H9 (cell line): ENCODE measurements at regions not wholly inside any gene's neighbourhood (a gene's known extent, or its start where the extent isn't known, plus 50 kb on each side); places are given as distances from the start of the nearest gene placed in this dataset.
A peak's percentile ranks its signal among the peaks of the same experiment; 100 is the strongest.

Source experiments
- DNase-seq: peaks from one replicate; pipeline ENCODE4 v3.0.0-alpha.2; 2017
- H2AFZ ChIP-seq: one replicate; pipeline ENCODE4 v1.6.1; 2013; ENCODE audit warnings: mild to moderate bottlenecking, low read length, control low read depth, moderate library complexity
- H2AK5ac ChIP-seq: 2 replicates; pipeline ENCODE4 v1.6.1; 2013; ENCODE audit warnings: low read length, control low read depth, mixed read lengths; ENCODE audit not compliant: insufficient read length
- H2BK120ac ChIP-seq: one replicate; pipeline ENCODE4 v1.6.1; 2013; ENCODE audit warnings: low read depth, mild to moderate bottlenecking, low read length, control low read depth, inconsistent platforms; ENCODE audit not compliant: poor library complexity, severe bottlenecking
- H2BK12ac ChIP-seq: 2 replicates; pipeline ENCODE4 v1.6.1; 2013; ENCODE audit warnings: low read length, control low read depth, mixed read lengths, low read depth; ENCODE audit not compliant: insufficient read length
- H2BK15ac ChIP-seq: 2 replicates; pipeline ENCODE4 v1.6.1; 2013; ENCODE audit warnings: low read depth, low read length, control low read depth
- H2BK20ac ChIP-seq: one replicate; pipeline ENCODE4 v1.6.1; 2013; ENCODE audit warnings: low read depth, mild to moderate bottlenecking, low read length, control low read depth, inconsistent platforms; ENCODE audit not compliant: poor library complexity, severe bottlenecking
- H2BK5ac ChIP-seq: 2 replicates; pipeline ENCODE4 v1.6.1; 2013; ENCODE audit warnings: low read length, control low read depth, mixed read lengths; ENCODE audit not compliant: insufficient read length
- H3K14ac ChIP-seq: 2 replicates; pipeline ENCODE4 v1.6.1; 2013; ENCODE audit warnings: low read length, control low read depth; ENCODE audit not compliant: insufficient read depth
- H3K18ac ChIP-seq: 2 replicates; pipeline ENCODE4 v1.6.1; 2013; ENCODE audit warnings: low read depth, mild to moderate bottlenecking, mixed read lengths, low read length, control low read depth; ENCODE audit not compliant: insufficient read length
- H3K23ac ChIP-seq: 2 replicates; pipeline ENCODE4 v1.6.1; 2013; ENCODE audit warnings: low read length, control low read depth, mixed read lengths, low read depth; ENCODE audit not compliant: insufficient read length
- H3K23me2 ChIP-seq: 2 replicates; pipeline ENCODE4 v1.6.1; 2013; ENCODE audit warnings: low read depth, mild to moderate bottlenecking, mixed read lengths, low read length, control low read depth; ENCODE audit not compliant: insufficient read length, poor library complexity, severe bottlenecking
- H3K27ac ChIP-seq: 2 replicates; pipeline ENCODE4 v1.5.1; 2013; ENCODE audit warnings: low read length, control low read depth, mixed read lengths, low read depth; ENCODE audit not compliant: insufficient read length
- H3K27me3 ChIP-seq: 2 replicates; pipeline ENCODE4 v1.6.1; 2013; ENCODE audit warnings: low read length, control low read depth, inconsistent platforms; ENCODE audit not compliant: insufficient read depth
- H3K4ac ChIP-seq: 2 replicates; pipeline ENCODE4 v1.6.1; 2013; ENCODE audit warnings: low read depth, mild to moderate bottlenecking, control low read depth, inconsistent platforms, low read length, moderate library complexity
- H3K4me1 ChIP-seq: 2 replicates; pipeline ENCODE4 v1.6.1; 2013; ENCODE audit warnings: low read length, control low read depth, inconsistent platforms; ENCODE audit not compliant: insufficient read depth
- H3K4me2 ChIP-seq: 2 replicates; pipeline ENCODE4 v1.6.1; 2013; ENCODE audit warnings: low read length, control low read depth, mixed read lengths; ENCODE audit not compliant: insufficient read length, insufficient read depth
- H3K56ac ChIP-seq: 2 replicates; pipeline ENCODE4 v1.6.1; 2013; ENCODE audit warnings: low read depth, mild to moderate bottlenecking, mixed read lengths, low read length, control low read depth; ENCODE audit not compliant: insufficient read length
- H3K79me1 ChIP-seq: 2 replicates; pipeline ENCODE4 v1.6.1; 2013; ENCODE audit warnings: low read depth, mild to moderate bottlenecking, moderate library complexity, low read length, control low read depth, inconsistent platforms; ENCODE audit not compliant: insufficient read depth, poor library complexity, severe bottlenecking
- H3K79me2 ChIP-seq: 2 replicates; pipeline ENCODE4 v1.6.1; 2013; ENCODE audit warnings: low read length, control low read depth, inconsistent platforms; ENCODE audit not compliant: insufficient read depth
- H3K9ac ChIP-seq: 2 replicates; pipeline ENCODE4 v1.6.1; 2013; ENCODE audit warnings: low read length, control low read depth, mixed read lengths; ENCODE audit not compliant: insufficient read length; ENCODE audit errors: extremely low read depth
- H3K9me3 ChIP-seq: one replicate; pipeline ENCODE4 v1.6.1; 2013; ENCODE audit warnings: low read depth, low read length, inconsistent platforms; ENCODE audit not compliant: control insufficient read depth
- H3T11ph ChIP-seq: one replicate; pipeline ENCODE4 v1.6.1; 2013; ENCODE audit warnings: mild to moderate bottlenecking, low read length, control low read depth, inconsistent platforms
- H4K20me1 ChIP-seq: one replicate; pipeline ENCODE4 v1.6.1; 2013; ENCODE audit not compliant: control insufficient read depth, insufficient read length, insufficient read depth
- H4K5ac ChIP-seq: 2 replicates; pipeline ENCODE4 v1.6.1; 2013; ENCODE audit warnings: low read depth, mild to moderate bottlenecking, mixed read lengths, low read length, control low read depth; ENCODE audit not compliant: insufficient read length
- H4K8ac ChIP-seq: replicated peaks from 2 replicates; pipeline ENCODE4 v1.6.1; 2013; ENCODE audit warnings: low read length, control low read depth, mixed read lengths, low read depth; ENCODE audit not compliant: insufficient read length
- H4K91ac ChIP-seq: 2 replicates; pipeline ENCODE4 v1.6.1; 2013; ENCODE audit warnings: low read depth, mild to moderate bottlenecking, moderate library complexity, mixed read lengths, low read length, control low read depth; ENCODE audit not compliant: insufficient read length
- H3K27ac Mint-ChIP-seq, 3 experiments: 2 replicates in 2 of 3; 3 replicates in 1 of 3; pipeline ENCODE4 v1.8.0; 2020 to 2021; ENCODE audit warnings: mixed read lengths in 3 of 3, mild to moderate bottlenecking in 1 of 3, moderate library complexity in 1 of 3
- H3K27me3 Mint-ChIP-seq: 2 replicates; pipeline ENCODE4 v1.8.0; 2021; ENCODE audit warnings: low read depth, mild to moderate bottlenecking, moderate library complexity, mixed read lengths
- H3K36me3 Mint-ChIP-seq, 3 experiments: 2 replicates in 2 of 3; 3 replicates in 1 of 3; pipeline ENCODE4 v1.8.0; 2020 to 2021; ENCODE audit warnings: low read depth in 3 of 3, mixed read lengths in 3 of 3; ENCODE audit not compliant: insufficient read depth in 1 of 3
- H3K4me1 Mint-ChIP-seq, 2 experiments: 2 replicates each; pipeline ENCODE4 v1.8.0; 2020; ENCODE audit warnings: mixed read lengths in 2 of 2
- H3K4me3 Mint-ChIP-seq, 2 experiments: 2 replicates in 1 of 2; 3 replicates in 1 of 2; pipeline ENCODE4 v1.8.0; 2020 to 2021; ENCODE audit warnings: mild to moderate bottlenecking in 2 of 2, mixed read lengths in 2 of 2, moderate library complexity in 1 of 2
- H3K9me3 Mint-ChIP-seq, 2 experiments: 2 replicates in 1 of 2; 3 replicates in 1 of 2; pipeline ENCODE4 v1.8.0; 2020; ENCODE audit warnings: mild to moderate bottlenecking in 2 of 2, mixed read lengths in 2 of 2, moderate library complexity in 1 of 2
- CTCF ChIP-seq: fragments of 200-600 bp; sonication (generic); conservative IDR thresholded peaks from 3 replicates; pipeline ENCODE4 v1.8.0; 2021; ENCODE audit warnings: antibody characterized with exemption, mild to moderate bottlenecking
- WGBS: extraction: QIAGEN DNeasy Blood & Tissue Kit; methylation state at CpG from one replicate; pipeline ENCODE4 v1.1.7; 2013; ENCODE audit warnings: missing lambda C conversion rate, low lambda C conversion rate, mixed read lengths; ENCODE audit not compliant: insufficient read length; ENCODE audit errors: extremely low coverage; 5-methylcytosine and 5-hydroxymethylcytosine counted together

DNA sequence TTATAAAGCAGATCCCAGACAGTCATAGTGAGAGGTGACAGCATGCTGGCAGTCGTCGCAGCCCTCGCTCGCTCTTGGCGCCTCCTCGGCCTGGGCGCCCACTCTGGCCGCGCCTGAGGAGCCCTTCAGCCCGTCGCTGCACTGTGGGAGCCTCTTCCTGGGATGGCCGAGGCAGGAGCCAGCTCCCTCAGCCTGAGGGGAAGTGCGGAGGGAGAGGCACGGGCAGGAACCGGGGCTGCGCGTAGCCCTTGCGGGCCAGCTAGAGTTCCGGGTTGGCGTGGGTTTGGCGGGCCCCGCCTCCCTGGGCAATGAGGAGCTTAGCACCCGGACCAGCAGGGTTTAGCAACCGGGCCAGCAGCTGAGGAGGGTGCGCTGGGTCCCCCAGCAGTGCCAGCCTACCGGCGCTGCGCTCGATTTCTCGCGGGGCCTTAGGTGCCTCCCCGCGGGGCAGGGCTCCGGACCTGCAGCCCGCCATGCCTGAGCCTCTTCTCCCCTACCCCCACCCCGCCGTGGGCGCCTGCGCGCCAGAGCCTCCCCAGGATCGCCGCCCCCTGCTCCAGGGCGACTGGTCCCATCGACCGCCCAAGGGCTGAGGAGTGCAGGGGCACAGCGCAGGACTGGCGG lies 451.2 kb upstream of the DCN start:
- H3K23me2 ChIP-seq = no peaks in the 10 kb centered on the region
- H4K20me1 ChIP-seq = no peaks in the 10 kb centered on the region
- H3K9me3 ChIP-seq = no peaks in the 10 kb centered on the region
- H3K14ac ChIP-seq = no peak overlapping the region
- no peak overlapping the region for H2AK5ac ChIP-seq
- no peak overlapping the region for H3K27ac ChIP-seq
- H3K56ac ChIP-seq = no peak overlapping the region
- no peak overlapping the region for H4K91ac ChIP-seq
- Mint-ChIP-seq H3K4me1 (peaks cover 0 to 4% of the 10 kb centered on the region in 2 experiments; a peak in 2 of 4 replicates), H3K4me3 (no peak overlapping the region), H3K27ac (no peak overlapping the region), H3K27me3 (peaks cover 2% of the 10 kb centered on the region; the same call in 1 of the 2 replicates), H3K9me3 (peaks cover 4 to 9% of the 10 kb centered on the region in 2 experiments; a peak in 3 of 5 replicates), H3K36me3 (peaks cover 0 to 6% (median 0%) of the 10 kb centered on the region in 3 experiments; a peak in 3 of 7 replicates)
- no peak overlapping the region for H3K23ac ChIP-seq
- H3K9ac ChIP-seq = no peak overlapping the region
- no peak overlapping the region for H3K4ac ChIP-seq
- H2BK5ac ChIP-seq = no peak overlapping the region
- H2BK12ac ChIP-seq = no peak overlapping the region
- H3K79me1 ChIP-seq = no peaks in the 10 kb centered on the region
- H3K79me2 ChIP-seq = no peaks in the 10 kb centered on the region
- no peaks in the 10 kb centered on the region for H3K4me1 ChIP-seq
- no peaks in the 10 kb centered on the region for H3K27me3 ChIP-seq
- H2BK15ac ChIP-seq = no peak overlapping the region
- H3T11ph ChIP-seq = no peak overlapping the region
- no peak overlapping the region for H2AFZ ChIP-seq
- H3K4me2 ChIP-seq = no peak overlapping the region
- H2BK20ac ChIP-seq = no peak overlapping the region
- no peak overlapping the region for H2BK120ac ChIP-seq
- no peak overlapping the region for H4K5ac ChIP-seq
- no peak for TF ChIP-seq CTCF
- DNase-seq = peak; percentile 30
- H4K8ac ChIP-seq = no peak overlapping the region
- WGBS = no CpG with 5 or more reads among the region's 47 CpGs
- no peak overlapping the region for H3K18ac ChIP-seq
